ENCODE measurements at regions not wholly inside any gene's neighbourhood (a gene's known extent, or its start where the extent isn't known, plus 50 kb on each side); places are given as distances from the start of the nearest gene placed in this dataset.
A peak's percentile ranks its signal among the peaks of the same experiment; 100 is the strongest.

DNA sequence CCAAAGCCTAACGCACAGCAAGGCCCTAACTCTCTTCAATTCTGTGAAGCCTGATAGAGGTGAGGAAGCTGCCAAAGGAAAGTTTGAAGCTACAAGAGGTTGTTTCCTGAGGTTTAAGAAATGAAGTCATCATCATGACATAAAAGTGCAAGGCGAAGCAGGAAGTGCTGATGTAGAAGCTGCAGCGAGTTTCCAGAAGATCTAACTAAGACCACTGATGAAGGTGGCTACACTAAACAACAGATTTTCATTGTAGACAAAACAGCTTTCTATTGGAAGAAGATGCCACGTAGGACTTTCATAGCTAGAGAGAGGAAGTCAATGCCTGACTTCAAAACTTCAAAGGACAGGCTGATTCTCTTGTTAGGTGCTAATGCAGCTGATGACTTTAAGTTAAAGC is 385.6 kb upstream of the OR4E1 start:
- H3K27ac ChIP-seq = no peak overlapping the region
- H3K4me1 ChIP-seq = no peaks in the 10 kb centered on the region
- no peaks in the 10 kb centered on the region for H3K9me3 ChIP-seq
- no peak for TF ChIP-seq POLR2A (IDR thresholded peaks at IDR 0.05)
- no peak for TF ChIP-seq CTCF (IDR thresholded peaks at IDR 0.05)
- no peaks in the 10 kb centered on the region for H3K27me3 ChIP-seq
- intact Hi-C loops (cut with DNase I; ENCODE audit: low total_unique reads) = no loop called here
- H3K4me3 ChIP-seq = no peak overlapping the region
- DNase-seq = no peak
- WGBS, 2 donors = 88 to 89% methylated on average over 4 of the region's 4 CpGs
- H3K36me3 ChIP-seq (ENCODE audit: low read depth, missing control alignments) = no peaks in the 10 kb centered on the region

DNA sequence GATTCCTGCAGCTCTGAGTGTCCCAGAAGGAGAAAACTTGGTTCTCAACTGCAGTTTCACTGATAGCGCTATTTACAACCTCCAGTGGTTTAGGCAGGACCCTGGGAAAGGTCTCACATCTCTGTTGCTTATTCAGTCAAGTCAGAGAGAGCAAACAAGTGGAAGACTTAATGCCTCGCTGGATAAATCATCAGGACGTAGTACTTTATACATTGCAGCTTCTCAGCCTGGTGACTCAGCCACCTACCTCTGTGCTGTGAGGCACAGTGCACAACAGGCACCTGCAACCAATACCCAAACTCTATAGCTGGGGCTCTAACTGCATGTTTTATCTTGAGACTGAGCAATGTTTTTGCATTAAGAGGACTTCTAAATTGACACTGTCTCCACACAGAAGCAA is 379.2 kb upstream of the OR4E1 start:
- WGBS, 2 donors = 70 to 72% methylated on average over 3 of the region's 3 CpGs
- no peak overlapping the region for H3K27ac ChIP-seq
- no peak overlapping the region for H3K4me3 ChIP-seq
- H3K27me3 ChIP-seq = no peaks in the 10 kb centered on the region
- no peaks in the 10 kb centered on the region for H3K9me3 ChIP-seq
- no peaks in the 10 kb centered on the region for H3K36me3 ChIP-seq (ENCODE audit: low read depth, missing control alignments)
- no peak for DNase-seq
- H3K4me1 ChIP-seq = no peaks in the 10 kb centered on the region
- intact Hi-C loops (cut with DNase I; ENCODE audit: low total_unique reads) = no loop called here
- TF ChIP-seq POLR2A (IDR thresholded peaks at IDR 0.05) (no peak), CTCF (IDR thresholded peaks at IDR 0.05) (no peak)

- H3K4me3 ChIP-seq = no peak overlapping the region
- TF ChIP-seq POLR2A (IDR thresholded peaks at IDR 0.05) (no peak), CTCF (IDR thresholded peaks at IDR 0.05) (no peak)
- WGBS, 2 donors = 36 to 41% methylated on average over 3 of the region's 3 CpGs
- no peaks in the 10 kb centered on the region for H3K27me3 ChIP-seq
- no peaks in the 10 kb centered on the region for H3K36me3 ChIP-seq (ENCODE audit: low read depth, missing control alignments)
- DNase-seq = peak; percentile 31
- intact Hi-C loops (cut with DNase I; ENCODE audit: low total_unique reads) = no loop called here
- H3K27ac ChIP-seq = no peak overlapping the region
- H3K9me3 ChIP-seq = no peaks in the 10 kb centered on the region
- no peaks in the 10 kb centered on the region for H3K4me1 ChIP-seq
Measured at GRCh38 chr14:22047115-22047514, 373.5 kb upstream of the OR4E1 start.

GRCh38 chr14:22046063-22046462 is 372.4 kb upstream of the OR4E1 start:
- TF ChIP-seq CTCF (IDR thresholded peaks at IDR 0.05) (no peak), POLR2A (IDR thresholded peaks at IDR 0.05) (no peak)
- DNase-seq = no peak
- Histone ChIP-seq H3K36me3 (ENCODE audit: low read depth, missing control alignments) (no peaks in the 10 kb centered on the region), H3K4me3 (no peak overlapping the region), H3K27me3 (no peaks in the 10 kb centered on the region), H3K27ac (no peak overlapping the region), H3K4me1 (no peaks in the 10 kb centered on the region), H3K9me3 (no peaks in the 10 kb centered on the region)
- 65 to 79% methylated on average over 3 of the region's 3 CpGs for WGBS, 2 donors
- intact Hi-C loops (cut with DNase I; ENCODE audit: low total_unique reads) = no loop called here

GRCh38 chr14:22044193-22044592 is 370.6 kb upstream of the OR4E1 start:
- TF ChIP-seq CTCF (IDR thresholded peaks at IDR 0.05) (no peak), POLR2A (IDR thresholded peaks at IDR 0.05) (no peak)
- H3K36me3 ChIP-seq (ENCODE audit: low read depth, missing control alignments) = no peaks in the 10 kb centered on the region

More at GRCh38 chr14:22044193-22044592, 370.6 kb upstream of the OR4E1 start:
- H3K27me3 ChIP-seq = no peaks in the 10 kb centered on the region
- H3K4me3 ChIP-seq = no peak overlapping the region
- WGBS, 2 donors = 73 to 77% methylated on average over 5 of the region's 5 CpGs
- no peak for DNase-seq
- H3K27ac ChIP-seq = no peak overlapping the region
- intact Hi-C loops (cut with DNase I; ENCODE audit: low total_unique reads) = no loop called here
- no peaks in the 10 kb centered on the region for H3K9me3 ChIP-seq
- no peaks in the 10 kb centered on the region for H3K4me1 ChIP-seq
